CD14-positive monocyte (primary cell): ENCODE measurements at regions not wholly inside any gene's neighbourhood (a gene's known extent, or its start where the extent isn't known, plus 50 kb on each side); places are given as distances from the start of the nearest gene placed in this dataset.

Experiments used
- DNase-seq, 3 donors: peaks; one replicate each; pipeline ENCODE4 v3.0.0-alpha.2; 2011 to 2022
- H2AFZ ChIP-seq: 2 replicates; pipeline ENCODE4 v1.6.0; 2012; ENCODE audit warnings: mild to moderate bottlenecking, low read depth, low read length, inconsistent platforms; ENCODE audit not compliant: insufficient read depth, poor library complexity, severe bottlenecking
- H3K27ac ChIP-seq, 2 donors: 1 replicate in 1 of 2; 2 replicates in 1 of 2; pipeline ENCODE4 v1.5.1; 2012 to 2013; ENCODE audit warnings: low read length in 2 of 2, control low read depth in 1 of 2, inconsistent platforms in 1 of 2, low read depth in 1 of 2, mild to moderate bottlenecking in 1 of 2
- H3K27me3 ChIP-seq, 2 donors: one replicate each; pipeline versions ENCODE4 v1.6.0 to v1.6.1; 2011 to 2013; ENCODE audit warnings: low read length in 2 of 2; ENCODE audit not compliant: control insufficient read depth in 2 of 2, insufficient read depth in 2 of 2
- H3K36me3 ChIP-seq, 2 donors: replicated peaks in 1 of 2; 1 replicate in 1 of 2; 2 replicates in 1 of 2; pipeline versions ENCODE4 v1.5.1 to v1.6.1; 2012 to 2013; ENCODE audit warnings: low read length in 2 of 2, control low read depth in 1 of 2, inconsistent platforms in 1 of 2, mild to moderate bottlenecking in 1 of 2; ENCODE audit not compliant: insufficient read depth in 2 of 2, control insufficient read depth in 1 of 2
- H3K4me1 ChIP-seq, 2 donors: 1 replicate in 1 of 2; 2 replicates in 1 of 2; pipeline versions ENCODE4 v1.5.1 to v1.6.1; 2012 to 2013; ENCODE audit warnings: low read length in 2 of 2, control low read depth in 1 of 2, inconsistent platforms in 1 of 2, mild to moderate bottlenecking in 1 of 2, moderate library complexity in 1 of 2; ENCODE audit not compliant: insufficient read depth in 2 of 2, control insufficient read depth in 1 of 2
- H3K4me2 ChIP-seq: replicated peaks from 2 replicates; pipeline ENCODE3; 2012; ENCODE audit warnings: low read length, moderate library complexity, mild to moderate bottlenecking; ENCODE audit not compliant: poor library complexity, severe bottlenecking; ENCODE audit errors: extremely low read depth
- H3K4me3 ChIP-seq, 3 experiments: fragments of 200-600 bp in 1 of 3; sonication (generic) in 1 of 3; replicated peaks in 1 of 3; 1 replicate in 2 of 3; 2 replicates in 1 of 3; pipeline ENCODE4 v1.5.1; 2011 to 2013; ENCODE audit warnings: low read length in 3 of 3, mild to moderate bottlenecking in 3 of 3, control low read depth in 2 of 3, low read depth in 2 of 3, inconsistent platforms in 1 of 3, moderate library complexity in 1 of 3
- H3K79me2 ChIP-seq: 2 replicates; pipeline ENCODE4 v1.6.0; 2012; ENCODE audit warnings: mild to moderate bottlenecking, control low read depth, inconsistent platforms, low read length, moderate library complexity; ENCODE audit not compliant: insufficient read depth
- H3K9ac ChIP-seq: 2 replicates; pipeline ENCODE4 v1.6.0; 2017; ENCODE audit warnings: low read length, mild to moderate bottlenecking; ENCODE audit not compliant: insufficient read depth, poor library complexity, severe bottlenecking
- H3K9me3 ChIP-seq, 2 donors: replicated peaks in 1 of 2; 1 replicate in 1 of 2; 2 replicates in 1 of 2; pipeline versions ENCODE4 v1.5.1 to v1.6.1; 2012 to 2013; ENCODE audit warnings: low read length in 2 of 2, control low read depth in 1 of 2; ENCODE audit not compliant: control insufficient read depth in 1 of 2, insufficient read depth in 1 of 2
- H4K20me1 ChIP-seq: 2 replicates; pipeline ENCODE4 v1.6.0; 2012; ENCODE audit warnings: mild to moderate bottlenecking, low read length, control low read depth, moderate library complexity; ENCODE audit not compliant: insufficient read depth
- H3K27ac Mint-ChIP-seq, 7 donors: one replicate each; pipeline ENCODE4 v1.8.0; 2020; ENCODE audit warnings: mild to moderate bottlenecking in 7 of 7, mixed read lengths in 7 of 7, moderate library complexity in 6 of 7, inconsistent platforms in 2 of 7
- H3K27me3 Mint-ChIP-seq, 3 donors: one replicate each; pipeline ENCODE4 v1.8.0; 2021 to 2022; ENCODE audit warnings: low read depth in 3 of 3, mild to moderate bottlenecking in 3 of 3, mixed read lengths in 3 of 3, moderate library complexity in 3 of 3, inconsistent platforms in 1 of 3
- H3K36me3 Mint-ChIP-seq, 2 donors: one replicate each; pipeline ENCODE4 v1.8.0; 2020; ENCODE audit warnings: mixed read lengths in 2 of 2, inconsistent platforms in 1 of 2, mild to moderate bottlenecking in 1 of 2
- H3K4me1 Mint-ChIP-seq: one replicate; pipeline ENCODE4 v1.8.0; 2020; ENCODE audit warnings: mild to moderate bottlenecking, mixed read lengths
- H3K4me3 Mint-ChIP-seq, 2 donors: one replicate each; pipeline ENCODE4 v1.8.0; 2020; ENCODE audit warnings: mild to moderate bottlenecking in 2 of 2, mixed read lengths in 2 of 2, moderate library complexity in 1 of 2
- H3K9me3 Mint-ChIP-seq, 7 donors: one replicate each; pipeline ENCODE4 v1.8.0; 2020 to 2022; ENCODE audit warnings: mixed read lengths in 7 of 7, mild to moderate bottlenecking in 6 of 7, moderate library complexity in 6 of 7, inconsistent platforms in 2 of 7
- CTCF ChIP-seq: fragments of 200-600 bp; IDR thresholded peaks from one replicate; pipeline ENCODE4 v1.8.0; 2022; ENCODE audit warnings: antibody characterized with exemption, mild to moderate bottlenecking
- WGBS: methylation state at CpG from one replicate; pipeline ENCODE4 v1.1.5; 2013; ENCODE audit warnings: missing lambda C conversion rate; ENCODE audit not compliant: insufficient coverage; 5-methylcytosine and 5-hydroxymethylcytosine counted together
- intact Hi-C, 2 donors: fragments of 100-400 bp; cut with micrococcal nuclease; formaldehyde crosslinking; loops; one replicate each; pipeline versions ENCODE4 v1.15.0 to v1.15.1; 2023

DNA sequence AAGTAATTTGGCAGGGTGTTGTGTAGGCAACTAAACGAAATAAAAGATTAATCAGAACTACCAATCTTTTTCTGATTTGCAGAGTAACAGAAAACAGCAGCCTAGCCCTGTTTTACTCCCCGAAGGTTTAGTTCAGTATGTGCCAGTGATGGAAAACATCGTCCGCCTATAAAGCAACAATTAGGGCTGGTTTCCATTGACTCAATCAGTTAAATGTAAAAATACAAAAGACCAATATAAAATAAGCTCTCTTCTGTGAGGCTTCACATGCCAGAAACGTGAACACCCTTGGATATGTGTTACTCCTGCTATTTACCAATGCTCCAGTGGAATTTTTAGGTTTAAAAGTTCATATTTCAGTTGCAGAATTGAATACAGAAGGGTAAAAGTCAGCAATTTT, 210.5 kb upstream of the RSPO3 start:
- H3K9ac ChIP-seq, result no peak overlapping the region
- no peaks in the 10 kb centered on the region for H3K27me3 ChIP-seq
- no peak for DNase-seq
- intact Hi-C loops, result no loop called here
- Mint-ChIP-seq H3K4me1 (no peaks in the 10 kb centered on the region), H3K4me3 (no peak overlapping the region), H3K27me3 (no peaks in the 10 kb centered on the region), H3K9me3 (peaks cover 0 to 3% (median 0%) of the 10 kb centered on the region in 7 donors), H3K27ac (no peak overlapping the region), H3K36me3 (no peaks in the 10 kb centered on the region)
- H3K9me3 ChIP-seq, result no peaks in the 10 kb centered on the region
- no peaks in the 10 kb centered on the region for H3K4me1 ChIP-seq
- no peak overlapping the region for H2AFZ ChIP-seq
- no peaks in the 10 kb centered on the region for H4K20me1 ChIP-seq
- no peak overlapping the region for H3K27ac ChIP-seq
- H3K36me3 ChIP-seq, result no peaks in the 10 kb centered on the region
- H3K79me2 ChIP-seq, result no peaks in the 10 kb centered on the region
- WGBS, result no CpG with 5 or more reads among the region's 5 CpGs
- no peak overlapping the region for H3K4me2 ChIP-seq
- TF ChIP-seq CTCF, result no peak
- H3K4me3 ChIP-seq, result no peak overlapping the region

DNA sequence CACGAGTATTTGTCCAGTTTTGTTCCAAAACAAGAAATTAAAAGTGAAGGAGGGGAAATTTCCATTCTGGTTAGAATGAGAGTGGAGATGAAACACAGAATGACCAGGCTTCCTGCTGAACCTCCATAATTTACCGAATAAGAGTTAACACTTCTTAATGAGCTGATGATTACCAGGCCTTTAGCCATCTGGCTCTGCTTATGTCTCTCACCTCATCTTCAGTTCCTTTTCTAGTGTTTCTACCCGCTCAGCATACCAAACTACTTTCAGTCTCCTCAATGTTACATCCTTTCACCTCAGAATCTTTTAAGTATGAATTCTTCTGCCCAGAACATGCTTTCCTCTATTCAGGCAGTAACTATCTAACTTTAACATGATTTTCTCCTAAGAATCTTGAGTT, 209.0 kb upstream of the RSPO3 start:
- H3K9ac ChIP-seq, result no peak overlapping the region
- no peak overlapping the region for H3K27ac ChIP-seq
- H3K4me2 ChIP-seq, result no peak overlapping the region
- no peak overlapping the region for H2AFZ ChIP-seq
- no peaks in the 10 kb centered on the region for H4K20me1 ChIP-seq
- H3K9me3 ChIP-seq, result no peaks in the 10 kb centered on the region
- H3K4me3 ChIP-seq, result no peak overlapping the region
- TF ChIP-seq CTCF, result no peak
- Mint-ChIP-seq H3K27ac (no peak overlapping the region), H3K27me3 (no peaks in the 10 kb centered on the region), H3K4me3 (no peak overlapping the region), H3K9me3 (peaks cover 0 to 3% (median 0%) of the 10 kb centered on the region in 7 donors), H3K4me1 (no peaks in the 10 kb centered on the region), H3K36me3 (no peaks in the 10 kb centered on the region)
- no peaks in the 10 kb centered on the region for H3K4me1 ChIP-seq
- no peaks in the 10 kb centered on the region for H3K27me3 ChIP-seq
- intact Hi-C loops, result no loop called here
- H3K36me3 ChIP-seq, result no peaks in the 10 kb centered on the region
- H3K79me2 ChIP-seq, result no peaks in the 10 kb centered on the region
- WGBS, result 73% methylated on average over 2 of the region's 3 CpGs
- DNase-seq, result no peak
